ENCODE measurements at regions not wholly inside any gene's neighbourhood (a gene's known extent, or its start where the extent isn't known, plus 50 kb on each side); places are given as distances from the start of the nearest gene placed in this dataset.

DNA sequence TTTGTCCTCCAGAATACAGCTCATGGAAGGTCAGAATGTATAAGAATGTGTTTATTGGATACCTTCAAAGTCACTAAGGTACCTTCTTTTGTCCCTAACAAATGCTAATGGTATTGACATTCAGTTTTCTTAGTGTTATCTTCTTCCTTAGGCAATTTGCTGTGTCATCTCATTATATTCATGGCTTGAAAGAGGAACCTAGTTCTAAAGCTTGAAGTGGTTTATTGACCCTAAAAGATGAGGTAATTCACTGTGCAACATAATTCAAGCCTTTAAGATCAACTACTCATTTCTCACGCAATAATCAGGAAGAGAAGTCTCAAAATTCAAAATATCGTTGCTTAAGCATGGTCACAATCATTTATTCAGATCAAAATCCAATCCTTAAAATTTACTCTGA is 342.7 kb upstream of the RIOK2 start:
- H3K9me3 ChIP-seq (replicated peaks; ENCODE audit: low read length) = no peaks in the 10 kb centered on the region
- H3K27me3 ChIP-seq (ENCODE audit: control insufficient read depth, insufficient read depth, low read length) = no peaks in the 10 kb centered on the region
- no peak overlapping the region for H3K4me3 ChIP-seq (ENCODE audit: low read length)
- H3K4me1 ChIP-seq (ENCODE audit: control insufficient read depth, insufficient read depth, low read length) = peaks cover 18% of the 10 kb centered on the region
- H3K9ac ChIP-seq (ENCODE audit: low read depth, low read length) = no peak overlapping the region
- no peak overlapping the region for H3K4me2 ChIP-seq (ENCODE audit: low read length)
- no peaks in the 10 kb centered on the region for H3K36me3 ChIP-seq (ENCODE audit: insufficient read depth, low read length)

DNA sequence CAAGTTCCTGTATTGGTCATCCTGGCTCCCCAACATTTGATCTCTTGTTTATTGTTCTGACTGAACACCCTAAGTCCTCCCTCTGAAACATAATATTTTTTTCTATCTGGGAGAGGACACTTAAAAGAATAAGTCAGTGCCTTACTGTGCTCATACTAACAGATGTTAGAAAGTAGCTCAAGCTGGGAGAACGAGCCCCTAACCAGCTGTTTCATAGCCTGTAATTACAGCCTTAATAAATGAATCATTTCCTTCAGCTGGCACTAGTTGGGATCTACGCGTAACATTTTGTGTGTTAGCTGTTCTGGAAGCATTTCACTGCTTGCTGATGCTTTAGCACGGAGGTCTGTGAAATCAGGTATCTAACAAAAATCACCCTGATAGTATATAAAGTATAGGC is 345.9 kb upstream of the RIOK2 start:
- Histone ChIP-seq H3K9ac (ENCODE audit: low read depth, low read length) (peak overlapping the region; percentile 56), H3K9me3 (replicated peaks; ENCODE audit: low read length) (no peaks in the 10 kb centered on the region), H3K4me2 (ENCODE audit: low read length) (peak overlapping the region; percentile 66), H3K36me3 (ENCODE audit: insufficient read depth, low read length) (no peaks in the 10 kb centered on the region), H3K4me3 (ENCODE audit: low read length) (peak overlapping the region; percentile 5), H3K4me1 (ENCODE audit: control insufficient read depth, insufficient read depth, low read length) (peaks cover 23% of the 10 kb centered on the region), H3K27me3 (ENCODE audit: control insufficient read depth, insufficient read depth, low read length) (no peaks in the 10 kb centered on the region)

DNA sequence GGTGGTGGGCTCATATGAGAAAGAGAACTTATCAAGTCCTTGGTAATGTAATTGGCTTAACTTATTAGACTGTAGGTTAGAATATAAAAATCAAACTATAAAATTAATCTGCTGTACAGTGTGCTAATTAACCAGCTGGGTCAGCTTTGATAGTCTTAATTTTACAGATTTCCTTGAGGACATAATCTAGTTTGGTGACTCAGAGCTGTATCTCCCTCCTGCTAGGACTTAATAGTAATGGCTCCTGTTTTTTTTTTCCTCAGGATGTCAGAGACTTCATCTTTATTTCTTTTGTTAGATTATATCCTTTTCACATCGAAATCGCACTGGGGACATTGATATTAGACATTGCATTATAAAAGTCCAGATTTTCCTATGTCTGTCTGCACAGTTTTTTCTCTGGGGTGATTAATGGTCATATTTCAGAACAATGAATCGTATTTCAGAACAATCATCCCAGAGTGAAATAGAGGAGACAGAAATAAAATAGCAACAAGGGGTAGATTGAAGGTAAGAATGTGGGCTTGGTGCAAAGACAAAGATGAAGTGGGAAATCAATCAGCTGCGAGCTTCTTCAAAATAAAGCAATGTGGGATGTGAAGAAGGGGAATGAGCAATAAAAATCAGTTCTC is 346.4 kb upstream of the RIOK2 start:
- peak overlapping the region; percentile 66 for H3K4me2 ChIP-seq (ENCODE audit: low read length)
- peak overlapping the region; percentile 5 for H3K4me3 ChIP-seq (ENCODE audit: low read length)
- peak overlapping the region; percentile 56 for H3K9ac ChIP-seq (ENCODE audit: low read depth, low read length)
- no peaks in the 10 kb centered on the region for H3K36me3 ChIP-seq (ENCODE audit: insufficient read depth, low read length)
- no peaks in the 10 kb centered on the region for H3K27me3 ChIP-seq (ENCODE audit: control insufficient read depth, insufficient read depth, low read length)
- no peaks in the 10 kb centered on the region for H3K9me3 ChIP-seq (replicated peaks; ENCODE audit: low read length)
- H3K4me1 ChIP-seq (ENCODE audit: control insufficient read depth, insufficient read depth, low read length) = peaks cover 25% of the 10 kb centered on the region

DNA sequence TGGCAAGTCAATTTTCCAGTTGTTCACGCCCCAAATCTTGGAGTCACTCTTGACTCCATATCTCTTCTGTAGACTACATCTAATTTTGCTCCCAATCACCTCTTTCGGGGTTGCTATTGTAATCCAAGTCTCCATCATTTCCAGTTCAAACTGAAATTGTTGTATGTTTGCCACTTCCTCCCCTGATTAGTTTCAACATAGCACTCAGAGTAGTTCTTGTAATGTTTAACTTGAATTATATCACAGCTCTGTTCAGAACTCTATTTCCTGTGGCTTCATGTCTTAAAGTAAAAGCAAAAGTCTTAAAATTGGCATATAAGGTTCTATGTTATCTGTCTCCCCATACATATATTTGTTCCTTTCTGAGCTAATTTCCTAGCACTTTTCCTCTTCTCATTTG is 348.5 kb upstream of the RIOK2 start:
- Histone ChIP-seq H3K36me3 (ENCODE audit: insufficient read depth, low read length) (no peaks in the 10 kb centered on the region), H3K27me3 (ENCODE audit: control insufficient read depth, insufficient read depth, low read length) (no peaks in the 10 kb centered on the region), H3K9me3 (replicated peaks; ENCODE audit: low read length) (no peaks in the 10 kb centered on the region), H3K9ac (ENCODE audit: low read depth, low read length) (no peak overlapping the region), H3K4me1 (ENCODE audit: control insufficient read depth, insufficient read depth, low read length) (peaks cover 27% of the 10 kb centered on the region), H3K4me3 (ENCODE audit: low read length) (no peak overlapping the region), H3K4me2 (ENCODE audit: low read length) (no peak overlapping the region)

DNA sequence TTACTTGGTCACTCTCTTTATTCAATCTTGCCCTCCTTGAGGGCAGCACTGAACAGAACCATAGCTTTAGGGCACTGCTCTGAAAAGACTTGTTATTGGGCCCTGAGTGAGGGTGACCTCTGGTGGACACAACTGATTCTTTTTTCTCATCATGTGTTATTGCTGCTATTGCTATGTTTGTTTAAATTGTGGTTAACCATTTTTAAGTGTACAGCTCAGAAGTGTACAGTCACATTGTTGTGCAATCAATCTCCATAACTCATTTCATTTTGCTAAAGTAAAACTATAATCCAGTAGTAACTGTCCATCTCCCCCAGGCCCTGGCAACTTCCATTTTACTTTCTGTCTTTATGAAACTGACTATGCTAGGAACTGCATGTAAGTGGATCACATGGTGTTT is 351.1 kb upstream of the RIOK2 start:
- H3K4me2 ChIP-seq (ENCODE audit: low read length) = peak overlapping the region; percentile 37
- H3K36me3 ChIP-seq (ENCODE audit: insufficient read depth, low read length) = no peaks in the 10 kb centered on the region
- H3K4me1 ChIP-seq (ENCODE audit: control insufficient read depth, insufficient read depth, low read length) = peaks cover 18% of the 10 kb centered on the region
- no peaks in the 10 kb centered on the region for H3K9me3 ChIP-seq (replicated peaks; ENCODE audit: low read length)
- H3K27me3 ChIP-seq (ENCODE audit: control insufficient read depth, insufficient read depth, low read length) = no peaks in the 10 kb centered on the region
- no peak overlapping the region for H3K9ac ChIP-seq (ENCODE audit: low read depth, low read length)
- no peak overlapping the region for H3K4me3 ChIP-seq (ENCODE audit: low read length)

DNA sequence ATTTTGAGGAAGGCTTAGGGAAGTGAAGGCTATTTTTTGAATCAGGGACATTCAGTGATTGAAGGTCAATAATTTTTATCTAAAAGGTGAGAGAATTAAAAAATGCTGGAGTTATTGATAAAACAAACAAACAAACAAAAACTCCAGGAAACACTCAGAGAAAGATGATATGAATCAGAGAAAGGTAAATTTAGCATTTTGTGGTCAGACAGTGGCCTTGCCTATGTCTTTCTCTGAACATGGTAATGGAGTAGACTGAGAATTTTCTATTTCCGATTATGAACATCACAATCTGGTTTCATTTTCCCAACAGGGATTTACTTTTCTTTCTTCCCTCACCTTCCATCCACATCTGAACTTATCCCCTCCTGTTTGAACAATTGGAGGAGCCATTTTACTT is 353.6 kb upstream of the RIOK2 start:
- Histone ChIP-seq H3K4me1 (ENCODE audit: control insufficient read depth, insufficient read depth, low read length) (peaks cover 9% of the 10 kb centered on the region), H3K9ac (ENCODE audit: low read depth, low read length) (no peak overlapping the region), H3K4me3 (ENCODE audit: low read length) (no peak overlapping the region), H3K27me3 (ENCODE audit: control insufficient read depth, insufficient read depth, low read length) (no peaks in the 10 kb centered on the region), H3K9me3 (replicated peaks; ENCODE audit: low read length) (no peaks in the 10 kb centered on the region), H3K36me3 (ENCODE audit: insufficient read depth, low read length) (no peaks in the 10 kb centered on the region), H3K4me2 (ENCODE audit: low read length) (no peak overlapping the region)

DNA sequence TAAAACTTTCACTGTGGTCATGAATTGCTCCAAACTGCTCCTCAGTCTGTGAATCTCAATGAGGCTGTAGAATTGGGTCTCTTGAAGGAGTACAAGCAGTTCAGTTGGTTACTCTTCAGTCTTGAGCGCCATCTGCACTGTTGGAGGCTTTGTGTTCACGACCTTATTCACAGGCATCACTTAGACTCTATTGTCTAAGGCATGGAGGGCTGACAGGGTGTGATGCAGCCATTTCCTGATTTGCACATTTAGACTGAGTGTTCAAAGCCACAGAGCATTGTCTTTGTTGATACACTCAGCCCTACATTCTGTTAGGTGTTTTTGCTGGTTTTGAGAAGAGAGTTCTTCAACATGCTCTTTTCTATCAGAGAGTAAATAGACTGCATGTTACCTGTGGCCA is 355.9 kb upstream of the RIOK2 start:
- peaks cover 5% of the 10 kb centered on the region for H3K4me1 ChIP-seq (ENCODE audit: control insufficient read depth, insufficient read depth, low read length)

DNA sequence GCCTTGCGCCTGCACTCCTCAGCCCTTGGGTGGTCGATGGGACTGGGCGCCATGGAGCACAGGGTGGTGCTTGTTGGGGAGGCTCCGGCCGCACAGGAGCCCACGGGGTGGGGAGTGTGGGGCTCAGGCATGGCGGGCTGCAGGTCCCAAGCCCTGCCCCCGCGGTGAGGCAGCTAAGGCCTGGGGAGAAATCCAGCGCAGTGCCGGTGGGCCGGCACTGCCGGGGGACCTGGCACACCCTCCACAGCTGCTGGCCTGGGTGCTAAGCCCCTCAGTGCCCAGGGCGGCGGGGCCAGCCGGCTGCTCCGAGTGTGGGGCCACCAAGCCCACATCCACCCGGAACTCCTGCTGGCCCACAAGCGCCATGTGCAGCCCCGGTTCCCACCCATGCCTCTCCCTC is 358.8 kb upstream of the RIOK2 start:
- H3K9me3 ChIP-seq (replicated peaks; ENCODE audit: low read length) = no peaks in the 10 kb centered on the region
- no peaks in the 10 kb centered on the region for H3K27me3 ChIP-seq (ENCODE audit: control insufficient read depth, insufficient read depth, low read length)
- no peak overlapping the region for H3K4me2 ChIP-seq (ENCODE audit: low read length)
- H3K36me3 ChIP-seq (ENCODE audit: insufficient read depth, low read length) = no peaks in the 10 kb centered on the region
- H3K4me1 ChIP-seq (ENCODE audit: control insufficient read depth, insufficient read depth, low read length) = no peaks in the 10 kb centered on the region
- H3K9ac ChIP-seq (ENCODE audit: low read depth, low read length) = no peak overlapping the region
- no peak overlapping the region for H3K4me3 ChIP-seq (ENCODE audit: low read length)

More for the DNA sequence above, 355.9 kb upstream of the RIOK2 start:
- no peaks in the 10 kb centered on the region for H3K9me3 ChIP-seq (replicated peaks; ENCODE audit: low read length)
- H3K9ac ChIP-seq (ENCODE audit: low read depth, low read length) = no peak overlapping the region
- no peaks in the 10 kb centered on the region for H3K27me3 ChIP-seq (ENCODE audit: control insufficient read depth, insufficient read depth, low read length)
- no peak overlapping the region for H3K4me2 ChIP-seq (ENCODE audit: low read length)
- no peaks in the 10 kb centered on the region for H3K36me3 ChIP-seq (ENCODE audit: insufficient read depth, low read length)
- H3K4me3 ChIP-seq (ENCODE audit: low read length) = no peak overlapping the region

DNA sequence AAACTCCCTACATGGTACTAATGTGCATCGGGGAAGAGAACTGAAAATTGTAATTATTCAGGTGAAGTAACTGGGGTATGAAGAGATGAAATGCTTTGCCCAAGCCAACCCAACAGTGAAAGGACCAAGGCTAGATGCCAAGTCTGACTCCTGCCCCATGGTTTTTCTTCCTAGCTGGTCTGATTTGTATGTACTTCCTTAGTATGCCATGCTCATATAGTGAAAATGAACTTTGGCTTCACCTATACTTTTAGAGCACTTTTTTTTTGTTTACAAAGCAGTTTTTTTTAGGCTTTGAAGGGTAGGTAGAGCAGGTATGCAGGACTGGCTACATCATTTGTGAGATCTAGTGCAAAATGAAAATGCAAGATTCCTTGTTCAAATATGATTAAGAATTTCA is 359.4 kb upstream of the RIOK2 start:
- no peak overlapping the region for H3K4me3 ChIP-seq (ENCODE audit: low read length)

DNA sequence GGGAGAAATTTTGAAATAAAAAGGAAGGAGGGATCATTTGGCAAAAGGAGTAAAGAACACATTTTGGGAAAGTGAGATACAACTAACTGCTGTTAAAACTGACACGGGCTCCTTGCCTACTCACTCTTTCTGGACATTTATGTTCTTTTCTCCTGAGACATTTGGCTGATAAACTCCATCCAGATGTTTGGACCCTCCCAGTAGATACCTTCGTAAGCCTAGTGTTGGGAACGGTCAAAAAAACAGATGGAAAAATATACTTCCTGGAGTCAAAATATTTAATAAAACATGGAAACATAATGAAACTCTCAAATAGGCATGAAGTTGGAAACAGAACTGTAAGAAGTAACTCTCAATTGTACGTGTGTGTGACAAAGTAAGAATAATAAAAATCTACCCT is 360.1 kb upstream of the RIOK2 start:
- H3K4me1 ChIP-seq (ENCODE audit: control insufficient read depth, insufficient read depth, low read length) = peaks cover 3% of the 10 kb centered on the region
- H3K9me3 ChIP-seq (replicated peaks; ENCODE audit: low read length) = no peaks in the 10 kb centered on the region
- no peak overlapping the region for H3K4me2 ChIP-seq (ENCODE audit: low read length)
- no peak overlapping the region for H3K9ac ChIP-seq (ENCODE audit: low read depth, low read length)
- no peaks in the 10 kb centered on the region for H3K36me3 ChIP-seq (ENCODE audit: insufficient read depth, low read length)
- H3K27me3 ChIP-seq (ENCODE audit: control insufficient read depth, insufficient read depth, low read length) = no peaks in the 10 kb centered on the region
- no peak overlapping the region for H3K4me3 ChIP-seq (ENCODE audit: low read length)

More for the DNA sequence above, 359.4 kb upstream of the RIOK2 start:
- H3K4me2 ChIP-seq (ENCODE audit: low read length) = no peak overlapping the region
- H3K4me1 ChIP-seq (ENCODE audit: control insufficient read depth, insufficient read depth, low read length) = no peaks in the 10 kb centered on the region
- no peaks in the 10 kb centered on the region for H3K27me3 ChIP-seq (ENCODE audit: control insufficient read depth, insufficient read depth, low read length)
- no peaks in the 10 kb centered on the region for H3K9me3 ChIP-seq (replicated peaks; ENCODE audit: low read length)
- H3K9ac ChIP-seq (ENCODE audit: low read depth, low read length) = no peak overlapping the region
- no peaks in the 10 kb centered on the region for H3K36me3 ChIP-seq (ENCODE audit: insufficient read depth, low read length)

DNA sequence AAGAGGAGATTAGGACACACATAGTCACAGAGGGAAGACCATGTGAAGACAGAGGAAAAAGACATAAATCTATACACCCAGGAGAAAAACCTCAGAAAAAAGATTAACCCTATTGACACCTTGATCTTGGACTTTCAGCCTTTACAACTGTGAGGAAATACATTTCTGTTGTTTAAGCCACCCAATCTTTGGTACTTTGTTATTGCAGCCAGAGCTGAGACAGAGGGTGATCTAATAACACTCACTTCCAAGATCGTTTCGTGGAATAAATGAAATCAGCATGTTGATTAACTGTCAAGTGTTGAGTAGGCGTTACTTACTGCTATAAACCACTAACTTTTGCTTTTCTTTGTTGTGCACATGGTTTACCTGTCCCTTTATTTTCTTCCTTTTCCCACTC is 361.2 kb upstream of the RIOK2 start:
- Histone ChIP-seq H3K27me3 (ENCODE audit: control insufficient read depth, insufficient read depth, low read length) (no peaks in the 10 kb centered on the region), H3K9me3 (replicated peaks; ENCODE audit: low read length) (no peaks in the 10 kb centered on the region), H3K36me3 (ENCODE audit: insufficient read depth, low read length) (no peaks in the 10 kb centered on the region), H3K4me3 (ENCODE audit: low read length) (no peak overlapping the region), H3K4me2 (ENCODE audit: low read length) (no peak overlapping the region), H3K4me1 (ENCODE audit: control insufficient read depth, insufficient read depth, low read length) (peaks cover 3% of the 10 kb centered on the region), H3K9ac (ENCODE audit: low read depth, low read length) (no peak overlapping the region)

DNA sequence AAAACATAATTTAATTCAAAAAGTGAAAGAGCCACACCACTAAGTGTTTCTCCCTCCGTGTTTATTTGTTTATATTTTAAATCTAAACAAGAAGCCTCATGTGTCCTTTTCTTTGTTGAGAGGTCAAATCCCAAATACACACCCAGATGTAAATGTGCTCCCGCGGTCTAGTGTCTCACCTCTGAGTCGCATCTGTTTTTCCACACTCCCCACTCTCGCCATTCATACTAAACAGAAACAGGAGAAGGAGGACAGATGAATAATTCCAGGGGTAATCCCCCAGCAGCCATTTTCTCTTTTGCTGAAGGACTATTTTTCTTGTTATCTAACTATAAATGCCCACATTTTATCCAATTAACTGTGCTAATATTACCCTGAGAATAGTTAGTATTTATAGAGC is 361.6 kb upstream of the RIOK2 start:
- Histone ChIP-seq H3K36me3 (ENCODE audit: insufficient read depth, low read length) (no peaks in the 10 kb centered on the region), H3K4me2 (ENCODE audit: low read length) (no peak overlapping the region), H3K4me3 (ENCODE audit: low read length) (no peak overlapping the region), H3K9me3 (replicated peaks; ENCODE audit: low read length) (no peaks in the 10 kb centered on the region), H3K9ac (ENCODE audit: low read depth, low read length) (no peak overlapping the region), H3K4me1 (ENCODE audit: control insufficient read depth, insufficient read depth, low read length) (peaks cover 3% of the 10 kb centered on the region), H3K27me3 (ENCODE audit: control insufficient read depth, insufficient read depth, low read length) (no peaks in the 10 kb centered on the region)
